Globus pallidus (tissue), 1 donor: ENCODE measurements at regions not wholly inside any gene's neighbourhood (a gene's known extent, or its start where the extent isn't known, plus 50 kb on each side); places are given as distances from the start of the nearest gene placed in this dataset.
A peak's percentile ranks its signal among the peaks of the same experiment; 100 is the strongest.
"Not testable (repeated sequence)": the region's sequence is repeated elsewhere in the genome, so short reads cannot be mapped to it uniquely, and the experiment has no call there.

ENCODE experiments used
- DNase-seq: peaks from one replicate; pipeline ENCODE4 v3.0.0-alpha.2; 2015; ENCODE audit warnings: low spot score

GRCh38 chr22:22946131-22946530 lies 58.5 kb downstream of the IGLL5 start:
- DNase-seq = no peak

- DNase-seq = no peak
Measured at GRCh38 chr22:22948651-22949571, 61.3 kb downstream of the IGLL5 start.

- no peak for DNase-seq
Measured at GRCh38 chr22:22949953-22950352, 62.3 kb downstream of the IGLL5 start.

GRCh38 chr22:22951035-22951434 lies 63.4 kb downstream of the IGLL5 start:
- DNase-seq = no peak

- no peak for DNase-seq
Measured at GRCh38 chr22:22952531-22953280, 65.1 kb downstream of the IGLL5 start.

- DNase-seq = no peak
Measured at GRCh38 chr22:22953791-22954190, 66.2 kb downstream of the IGLL5 start.

GRCh38 chr22:22954656-22955055 lies 67.0 kb downstream of the IGLL5 start:
- DNase-seq = no peak

- no peak for DNase-seq
Measured at GRCh38 chr22:22955276-22955798, 67.7 kb downstream of the IGLL5 start.

GRCh38 chr22:22955866-22956535 lies 68.4 kb downstream of the IGLL5 start:
- peak; percentile 67 for DNase-seq

GRCh38 chr22:22957090-22957489 lies 69.5 kb downstream of the IGLL5 start:
- DNase-seq = no peak

- no peak for DNase-seq
Measured at GRCh38 chr22:22958621-22959020, 71.0 kb downstream of the IGLL5 start.

- peak; percentile 86 for DNase-seq
Measured at GRCh38 chr22:22959147-22959827, 71.7 kb downstream of the IGLL5 start.

GRCh38 chr22:22960307-22960706 lies 72.7 kb downstream of the IGLL5 start:
- DNase-seq = no peak

GRCh38 chr22:22961574-22961973 lies 74.0 kb downstream of the IGLL5 start:
- no peak for DNase-seq

GRCh38 chr22:22968366-22968765 lies 80.8 kb downstream of the IGLL5 start:
- no peak for DNase-seq

GRCh38 chr22:22972605-22973004 lies 85.0 kb downstream of the IGLL5 start:
- DNase-seq = not testable (repeated sequence)

- DNase-seq = no peak
Measured at GRCh38 chr22:22973336-22973735, 85.7 kb downstream of the IGLL5 start.

- DNase-seq = no peak
Measured at GRCh38 chr22:22974156-22974555, 86.5 kb downstream of the IGLL5 start.

- DNase-seq = no peak
Measured at GRCh38 chr22:22974795-22975580, 87.4 kb downstream of the IGLL5 start.

- no peak for DNase-seq
Measured at GRCh38 chr22:22976033-22976922, 88.7 kb downstream of the IGLL5 start.
